IMR-90 (cell line): ENCODE measurements at regions not wholly inside any gene's neighbourhood (a gene's known extent, or its start where the extent isn't known, plus 50 kb on each side); places are given as distances from the start of the nearest gene placed in this dataset.

Source experiments
- ATAC-seq: fragments of 200-7000 bp; cut with Tn5 transposase; 2 replicates; pipeline ENCODE4 v1.9.1; 2020; ENCODE audit warnings: low read depth, mild to moderate bottlenecking, moderate library complexity
- BruUV-seq: library from RNA; stranded (reverse); fragments of 400-500 nt; replicated peaks from 2 replicates; lab custom pipeline; 2021; lab: Mats Ljungman, UMichigan
- CTCF ChIA-PET: fragments of 300-600 bp; formaldehyde crosslinking; extraction: SDS; loops from one replicate; lab custom pipeline; 2021; ENCODE audit warnings: antibody characterized with exemption; lab: Yijun Ruan, JAX
- POLR2A ChIA-PET: fragments of 300-600 bp; sonication (Branson Sonifier 250); formaldehyde crosslinking; loops from one replicate; lab custom pipeline; 2022; ENCODE audit warnings: antibody characterized with exemption; ENCODE audit not compliant: unreplicated experiment; lab: Charles Lee
- DNase-seq: peaks from one replicate; pipeline ENCODE4 v3.0.0; 2013
- H2AFZ ChIP-seq: replicated peaks from 2 replicates; pipeline ENCODE3; 2013; ENCODE audit warnings: low read length, mild to moderate bottlenecking; ENCODE audit not compliant: poor library complexity
- H2AK5ac ChIP-seq: 2 replicates; pipeline ENCODE4 v1.6.1; 2013; ENCODE audit warnings: low read depth, low read length, inconsistent platforms
- H2AK9ac ChIP-seq: replicated peaks from 2 replicates; pipeline ENCODE3; 2013; ENCODE audit warnings: mild to moderate bottlenecking, low read depth, low read length, moderate library complexity; ENCODE audit not compliant: poor library complexity
- H2BK120ac ChIP-seq: 2 replicates; pipeline ENCODE4 v1.6.1; 2013; ENCODE audit warnings: low read depth, low read length, inconsistent platforms
- H2BK15ac ChIP-seq: 3 replicates; pipeline ENCODE4 v1.6.1; 2013; ENCODE audit warnings: low read depth, low read length, inconsistent platforms
- H2BK20ac ChIP-seq: 2 replicates; pipeline ENCODE4 v1.6.1; 2013; ENCODE audit warnings: low read depth, mild to moderate bottlenecking, inconsistent platforms, low read length, moderate library complexity
- H2BK5ac ChIP-seq: 2 replicates; pipeline ENCODE4 v1.6.1; 2013; ENCODE audit warnings: mild to moderate bottlenecking, low read depth, low read length, inconsistent platforms; ENCODE audit not compliant: poor library complexity, severe bottlenecking
- H3K14ac ChIP-seq: replicated peaks from 2 replicates; pipeline ENCODE4 v1.6.1; 2013; ENCODE audit warnings: low read depth, low read length, inconsistent platforms
- H3K18ac ChIP-seq: 2 replicates; pipeline ENCODE4 v1.6.1; 2013; ENCODE audit warnings: low read depth, low read length, control low read depth
- H3K23ac ChIP-seq: 2 replicates; pipeline ENCODE4 v1.6.1; 2013; ENCODE audit warnings: low read depth, low read length, inconsistent platforms
- H3K27ac ChIP-seq: 2 replicates; pipeline ENCODE4 v1.5.1; 2013; ENCODE audit warnings: mild to moderate bottlenecking, control low read depth, low read length; ENCODE audit not compliant: insufficient read depth
- H3K27me3 ChIP-seq: 2 replicates; pipeline ENCODE4 v1.6.1; 2013; ENCODE audit warnings: low read length; ENCODE audit not compliant: control insufficient read depth, insufficient read depth
- H3K36me3 ChIP-seq: 2 replicates; pipeline ENCODE4 v1.6.1; 2013; ENCODE audit warnings: low read length, mixed read lengths; ENCODE audit not compliant: control insufficient read depth, insufficient read depth
- H3K4ac ChIP-seq: 2 replicates; pipeline ENCODE4 v1.6.1; 2013; ENCODE audit warnings: low read depth, low read length, inconsistent platforms
- H3K4me1 ChIP-seq: 2 replicates; pipeline ENCODE4 v1.6.1; 2013; ENCODE audit warnings: low read length, mixed read lengths; ENCODE audit not compliant: control insufficient read depth, insufficient read depth
- H3K4me2 ChIP-seq: 2 replicates; pipeline ENCODE4 v1.6.1; 2013; ENCODE audit warnings: low read depth, mild to moderate bottlenecking, control low read depth, low read length, moderate library complexity
- H3K4me3 ChIP-seq: 2 replicates; pipeline ENCODE4 v1.5.1; 2013; ENCODE audit warnings: low read depth, mild to moderate bottlenecking, control low read depth, low read length, moderate library complexity; ENCODE audit not compliant: insufficient read depth
- H3K56ac ChIP-seq: 2 replicates; pipeline ENCODE4 v1.6.1; 2013; ENCODE audit warnings: low read length, inconsistent platforms; ENCODE audit not compliant: insufficient read depth; ENCODE audit errors: extremely low read depth
- H3K79me1 ChIP-seq, 2 experiments: 2 replicates each; pipeline ENCODE4 v1.6.1; 2013; ENCODE audit warnings: low read length in 2 of 2, inconsistent platforms in 1 of 2, low read depth in 1 of 2
- H3K9ac ChIP-seq: 2 replicates; pipeline ENCODE4 v1.6.1; 2013; ENCODE audit warnings: low read depth, low read length, control low read depth
- H3K9me1 ChIP-seq: 2 replicates; pipeline ENCODE4 v1.6.1; 2013; ENCODE audit warnings: low read length, inconsistent platforms; ENCODE audit not compliant: insufficient read depth
- H3K9me3 ChIP-seq: 2 replicates; pipeline ENCODE4 v1.6.1; 2013; ENCODE audit warnings: low read length; ENCODE audit not compliant: control insufficient read depth, insufficient read depth
- H4K20me1 ChIP-seq: 2 replicates; pipeline ENCODE4 v1.6.1; 2013; ENCODE audit warnings: low read length, inconsistent platforms; ENCODE audit not compliant: insufficient read depth
- H4K5ac ChIP-seq: 2 replicates; pipeline ENCODE4 v1.6.1; 2013; ENCODE audit warnings: mild to moderate bottlenecking, low read depth, low read length, control low read depth
- H4K8ac ChIP-seq, 2 experiments: 2 replicates each; pipeline ENCODE4 v1.6.1; 2013; ENCODE audit warnings: low read depth in 2 of 2, low read length in 2 of 2, control low read depth in 1 of 2, inconsistent platforms in 1 of 2
- H4K91ac ChIP-seq: 2 replicates; pipeline ENCODE4 v1.6.1; 2013; ENCODE audit warnings: low read depth, low read length, inconsistent platforms; ENCODE audit not compliant: insufficient read depth
- BHLHE40 ChIP-seq: fragments of 150-350 bp; IDR thresholded peaks from 2 replicates; pipeline ENCODE4 v1.6.1; 2016; ENCODE audit warnings: mild to moderate bottlenecking, low read depth, low read length
- CEBPB ChIP-seq: IDR thresholded peaks from 2 replicates; pipeline ENCODE4 v1.6.1; 2012; ENCODE audit warnings: low read depth, low read length, improper control_type of control experiment
- CTCF ChIP-seq: conservative IDR thresholded peaks from 2 replicates; pipeline ENCODE4 v1.5.1; 2012; ENCODE audit warnings: mild to moderate bottlenecking, low read depth, low read length, improper control_type of control experiment
- ELK1 ChIP-seq: fragments of 150-350 bp; IDR thresholded peaks from 2 replicates; pipeline ENCODE4 v1.6.1; 2016; ENCODE audit warnings: low read depth, mild to moderate bottlenecking, low read length, moderate library complexity, borderline replicate concordance
- FOS ChIP-seq: fragments of 150-350 bp; IDR thresholded peaks from 2 replicates; pipeline ENCODE4 v1.6.1; 2016; ENCODE audit warnings: low read depth, low read length
- MAFK ChIP-seq: IDR thresholded peaks from 2 replicates; pipeline ENCODE4 v1.6.1; 2012; ENCODE audit warnings: low read depth, low read length, improper control_type of control experiment
- MAZ ChIP-seq: IDR thresholded peaks from 2 replicates; pipeline ENCODE4 v1.6.1; 2012; ENCODE audit warnings: low read depth, mild to moderate bottlenecking, low read length, improper control_type of control experiment, moderate library complexity, borderline replicate concordance
- MXI1 ChIP-seq: IDR thresholded peaks from 2 replicates; pipeline ENCODE4 v1.6.1; 2012; ENCODE audit warnings: low read depth, mild to moderate bottlenecking, low read length, moderate library complexity, borderline replicate concordance
- NFE2L2 ChIP-seq: fragments of 150-350 bp; IDR thresholded peaks from 2 replicates; pipeline ENCODE4 v1.6.1; 2016; ENCODE audit warnings: low read depth, mild to moderate bottlenecking, low read length
- POLR2A ChIP-seq: IDR thresholded peaks from 2 replicates; pipeline ENCODE4 v1.6.1; 2012; ENCODE audit warnings: mild to moderate bottlenecking, low read depth, low read length
- RAD21 ChIP-seq: IDR thresholded peaks from 2 replicates; pipeline ENCODE4 v1.6.1; 2012; ENCODE audit warnings: low read length, improper control_type of control experiment
- RFX5 ChIP-seq: IDR thresholded peaks from 2 replicates; pipeline ENCODE4 v1.8.0; 2012; ENCODE audit warnings: low read depth, mild to moderate bottlenecking, low read length, moderate library complexity
- USF2 ChIP-seq: fragments of 150-350 bp; IDR thresholded peaks from 2 replicates; pipeline ENCODE4 v1.6.1; 2017; ENCODE audit warnings: mild to moderate bottlenecking, antibody characterized with exemption, low read length, low read depth
- dilution Hi-C: fragments of 300-500 bp; cut with HindIII; formaldehyde crosslinking; loops from one replicate; pipeline ENCODE4 v1.14.3; 2018; ENCODE audit warnings: low sequenced_read_pairs; ENCODE audit not compliant: unreplicated experiment
- in situ Hi-C: fragments of 300-500 bp; cut with MboI; formaldehyde crosslinking; loops from 3 replicates; pipeline ENCODE4 v1.14.3; 2019; ENCODE audit warnings: low sequenced_read_pairs, inconsistent platforms, mixed read lengths
- intact Hi-C: fragments of 100-400 bp; cut with micrococcal nuclease; formaldehyde crosslinking; loops from 2 replicates; pipeline ENCODE4 v1.10.0; 2022

GRCh38 chr7:96407427-96407826 lies 85.5 kb upstream of the SLC25A13 start:
- ATAC-seq (no peak), DNase-seq (peak; percentile 81)
- H2BK120ac ChIP-seq = no peak overlapping the region
- no peak overlapping the region for H4K8ac ChIP-seq
- dilution Hi-C loops (no loop called here), in situ Hi-C loops (no loop called here), intact Hi-C loops (no loop called here)
- H3K9ac ChIP-seq = no peak overlapping the region
- no peak overlapping the region for H4K91ac ChIP-seq
- no peak overlapping the region for H2BK20ac ChIP-seq
- H4K20me1 ChIP-seq = no peaks in the 10 kb centered on the region
- H3K36me3 ChIP-seq = no peaks in the 10 kb centered on the region
- H3K9me1 ChIP-seq = no peaks in the 10 kb centered on the region
- H3K4me1 ChIP-seq = no peaks in the 10 kb centered on the region
- H2AK9ac ChIP-seq = no peak overlapping the region
- no peak overlapping the region for H3K27ac ChIP-seq
- H3K18ac ChIP-seq = no peak overlapping the region
- no peak overlapping the region for H3K4me2 ChIP-seq
- H3K4me3 ChIP-seq = no peak overlapping the region
- POLR2A ChIA-PET = no interaction called here
- H3K56ac ChIP-seq = no peak overlapping the region
- H3K23ac ChIP-seq = no peak overlapping the region
- no peak overlapping the region for H2BK5ac ChIP-seq
- H3K14ac ChIP-seq = no peak overlapping the region
- CTCF ChIA-PET = no interaction called here
- H3K9me3 ChIP-seq = no peaks in the 10 kb centered on the region
- H3K27me3 ChIP-seq = peaks cover 3% of the 10 kb centered on the region; the same call in 1 of the 2 replicates
- no peak overlapping the region for H2BK15ac ChIP-seq
- no peak overlapping the region for H3K4ac ChIP-seq
- H3K79me1 ChIP-seq = no peaks in the 10 kb centered on the region
- no TSS peak for BruUV-seq
- TF ChIP-seq USF2 (no peak), CTCF (no peak), FOS (no peak), CEBPB (no peak), NFE2L2 (no peak), RAD21 (no peak), ELK1 (no peak), BHLHE40 (no peak), MAFK (no peak), POLR2A (no peak), MXI1 (no peak), MAZ (no peak), RFX5 (no peak)
- H2AK5ac ChIP-seq = no peak overlapping the region
- no peak overlapping the region for H4K5ac ChIP-seq
- H2AFZ ChIP-seq = no peak overlapping the region
